ENCODE measurements at regions not wholly inside any gene's neighbourhood (a gene's known extent, or its start where the extent isn't known, plus 50 kb on each side); places are given as distances from the start of the nearest gene placed in this dataset.

DNA sequence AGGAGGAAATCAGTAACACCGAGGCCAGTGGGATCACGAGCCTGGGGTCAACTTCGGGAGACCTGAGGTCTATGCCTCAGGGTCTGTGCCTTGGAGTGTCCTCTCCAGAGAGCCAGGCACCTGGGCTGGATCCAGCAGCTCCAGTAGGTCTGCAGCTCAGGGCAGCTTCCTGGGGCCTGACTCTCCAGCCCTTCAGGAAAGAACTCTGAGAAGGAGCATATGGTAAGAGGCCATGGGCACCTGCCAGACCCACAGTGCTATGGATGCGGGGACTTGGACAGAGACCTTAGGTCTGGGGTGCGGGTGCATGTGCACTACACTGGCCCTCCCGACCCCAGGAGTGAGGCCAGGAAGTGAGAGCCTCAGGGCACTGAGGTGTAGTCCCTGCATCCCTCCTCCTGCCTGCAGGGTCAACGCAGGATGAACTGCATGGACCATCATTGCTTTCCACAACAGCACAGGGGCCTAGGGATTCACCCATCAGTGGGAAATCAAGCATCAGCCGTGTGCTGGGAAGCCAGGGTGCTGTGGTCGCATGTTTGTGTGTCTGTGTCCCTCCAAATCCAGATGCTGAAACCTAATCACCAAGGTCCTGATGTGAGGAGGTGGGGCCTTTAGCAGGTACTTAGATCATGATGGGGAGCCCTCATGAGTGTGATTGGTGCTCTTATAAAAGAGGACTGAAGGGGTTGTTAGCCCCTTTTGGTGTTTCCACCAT, 210.9 kb upstream of the CST7 start:
- TF ChIP-seq, protein P1, sequence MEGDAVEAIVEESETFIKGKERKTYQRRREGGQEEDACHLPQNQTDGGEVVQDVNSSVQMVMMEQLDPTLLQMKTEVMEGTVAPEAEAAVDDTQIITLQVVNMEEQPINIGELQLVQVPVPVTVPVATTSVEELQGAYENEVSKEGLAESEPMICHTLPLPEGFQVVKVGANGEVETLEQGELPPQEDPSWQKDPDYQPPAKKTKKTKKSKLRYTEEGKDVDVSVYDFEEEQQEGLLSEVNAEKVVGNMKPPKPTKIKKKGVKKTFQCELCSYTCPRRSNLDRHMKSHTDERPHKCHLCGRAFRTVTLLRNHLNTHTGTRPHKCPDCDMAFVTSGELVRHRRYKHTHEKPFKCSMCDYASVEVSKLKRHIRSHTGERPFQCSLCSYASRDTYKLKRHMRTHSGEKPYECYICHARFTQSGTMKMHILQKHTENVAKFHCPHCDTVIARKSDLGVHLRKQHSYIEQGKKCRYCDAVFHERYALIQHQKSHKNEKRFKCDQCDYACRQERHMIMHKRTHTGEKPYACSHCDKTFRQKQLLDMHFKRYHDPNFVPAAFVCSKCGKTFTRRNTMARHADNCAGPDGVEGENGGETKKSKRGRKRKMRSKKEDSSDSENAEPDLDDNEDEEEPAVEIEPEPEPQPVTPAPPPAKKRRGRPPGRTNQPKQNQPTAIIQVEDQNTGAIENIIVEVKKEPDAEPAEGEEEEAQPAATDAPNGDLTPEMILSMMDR (IDR thresholded peaks at IDR 0.05; ENCODE audit: low read depth, low read length, poor library complexity, severe bottlenecking), result no peak
- no peak for TF ChIP-seq EZH2phosphoT487 (IDR thresholded peaks at IDR 0.05; ENCODE audit: borderline replicate concordance, low read length)

Measured in DOHH2 (cell line).